ENCODE measurements at regions not wholly inside any gene's neighbourhood (a gene's known extent, or its start where the extent isn't known, plus 50 kb on each side); places are given as distances from the start of the nearest gene placed in this dataset.

- DNase-seq (ENCODE audit: low read depth, low spot score), result no peak
- H3K4me3 ChIP-seq (ENCODE audit: low read length), result no peak overlapping the region
Measured at GRCh38 chr22:47575291-47575690, 812.8 kb downstream of the TBC1D22A start.

- DNase-seq (ENCODE audit: low read depth, low spot score), result no peak
- H3K4me3 ChIP-seq (ENCODE audit: low read length), result no peak overlapping the region
Measured at GRCh38 chr22:47574556-47574955, 812.1 kb downstream of the TBC1D22A start.

GRCh38 chr22:47573141-47573540 lies 810.7 kb downstream of the TBC1D22A start:
- no peak for DNase-seq (ENCODE audit: low read depth, low spot score)
- no peak overlapping the region for H3K4me3 ChIP-seq (ENCODE audit: low read length)

- H3K4me3 ChIP-seq (ENCODE audit: low read length), result no peak overlapping the region
- DNase-seq (ENCODE audit: low read depth, low spot score), result no peak
Measured at GRCh38 chr22:47572443-47572842, 810.0 kb downstream of the TBC1D22A start.

- no peak for DNase-seq (ENCODE audit: low read depth, low spot score)
- H3K4me3 ChIP-seq (ENCODE audit: low read length), result no peak overlapping the region
Measured at GRCh38 chr22:47571616-47572015, 809.2 kb downstream of the TBC1D22A start.

GRCh38 chr22:47570851-47571250 lies 808.4 kb downstream of the TBC1D22A start:
- H3K4me3 ChIP-seq (ENCODE audit: low read length), result no peak overlapping the region
- DNase-seq (ENCODE audit: low read depth, low spot score), result no peak

- no peak for DNase-seq (ENCODE audit: low read depth, low spot score)
- no peak overlapping the region for H3K4me3 ChIP-seq (ENCODE audit: low read length)
Measured at GRCh38 chr22:47570300-47570685, 807.8 kb downstream of the TBC1D22A start.

- DNase-seq (ENCODE audit: low read depth, low spot score), result no peak
- H3K4me3 ChIP-seq (ENCODE audit: low read length), result no peak overlapping the region
Measured at GRCh38 chr22:47569389-47570299, 807.2 kb downstream of the TBC1D22A start.

GRCh38 chr22:47568700-47569099 lies 806.2 kb downstream of the TBC1D22A start:
- DNase-seq (ENCODE audit: low read depth, low spot score), result no peak
- no peak overlapping the region for H3K4me3 ChIP-seq (ENCODE audit: low read length)

GRCh38 chr22:47567126-47568090 lies 805.0 kb downstream of the TBC1D22A start:
- no peak for DNase-seq (ENCODE audit: low read depth, low spot score)
- no peak overlapping the region for H3K4me3 ChIP-seq (ENCODE audit: low read length)

GRCh38 chr22:47566491-47566890 lies 804.0 kb downstream of the TBC1D22A start:
- no peak overlapping the region for H3K4me3 ChIP-seq (ENCODE audit: low read length)

GRCh38 chr22:47565607-47566006 lies 803.2 kb downstream of the TBC1D22A start:
- DNase-seq (ENCODE audit: low read depth, low spot score), result no peak

More at GRCh38 chr22:47566491-47566890, 804.0 kb downstream of the TBC1D22A start:
- DNase-seq (ENCODE audit: low read depth, low spot score), result no peak

GRCh38 chr22:47564651-47565434 lies 802.4 kb downstream of the TBC1D22A start:
- DNase-seq (ENCODE audit: low read depth, low spot score), result no peak
- no peak overlapping the region for H3K4me3 ChIP-seq (ENCODE audit: low read length)

More at GRCh38 chr22:47565607-47566006, 803.2 kb downstream of the TBC1D22A start:
- no peak overlapping the region for H3K4me3 ChIP-seq (ENCODE audit: low read length)

GRCh38 chr22:47564158-47564450 lies 801.7 kb downstream of the TBC1D22A start:
- DNase-seq (ENCODE audit: low read depth, low spot score), result no peak
- no peak overlapping the region for H3K4me3 ChIP-seq (ENCODE audit: low read length)

GRCh38 chr22:47563406-47564157 lies 801.1 kb downstream of the TBC1D22A start:
- DNase-seq (ENCODE audit: low read depth, low spot score), result no peak
- no peak overlapping the region for H3K4me3 ChIP-seq (ENCODE audit: low read length)

- no peak overlapping the region for H3K4me3 ChIP-seq (ENCODE audit: low read length)
- no peak for DNase-seq (ENCODE audit: low read depth, low spot score)
Measured at GRCh38 chr22:47561766-47562165, 799.3 kb downstream of the TBC1D22A start.

- no peak overlapping the region for H3K4me3 ChIP-seq (ENCODE audit: low read length)
- DNase-seq (ENCODE audit: low read depth, low spot score), result no peak
Measured at GRCh38 chr22:47561115-47561675, 798.7 kb downstream of the TBC1D22A start.

Measured in Jurkat, Clone E6-1 (cell line).